CD4-positive, alpha-beta memory T cell (primary cell): ENCODE measurements at regions not wholly inside any gene's neighbourhood (a gene's known extent, or its start where the extent isn't known, plus 50 kb on each side); places are given as distances from the start of the nearest gene placed in this dataset.
"Not testable (repeated sequence)": the region's sequence is repeated elsewhere in the genome, so short reads cannot be mapped to it uniquely, and the experiment has no call there.

Experiments used
- CTCF ChIA-PET: fragments of 350-600 bp; sonication (Branson Sonifier 250); formaldehyde crosslinking; loops from one replicate; lab custom pipeline; 2021; ENCODE audit warnings: inconsistent platforms; ENCODE audit not compliant: partially characterized antibody; lab: Charles Lee
- POLR2A ChIA-PET: fragments of 350-600 bp; sonication (Branson Sonifier 250); formaldehyde crosslinking; loops from one replicate; lab custom pipeline; 2021; ENCODE audit not compliant: partially characterized antibody; lab: Charles Lee
- DNase-seq, 5 donors: peaks; one replicate each; pipeline versions ENCODE4 v3.0.0 to v3.0.0-alpha.2; 2020 to 2022; ENCODE audit warnings: mixed read lengths in 1 of 5
- H3K27ac ChIP-seq: one replicate; pipeline ENCODE4 v1.7.0; 2013; ENCODE audit warnings: low read depth, low read length
- H3K27me3 ChIP-seq: 2 replicates; pipeline ENCODE4 v1.7.0; 2013; ENCODE audit warnings: mild to moderate bottlenecking, low read length, moderate library complexity; ENCODE audit not compliant: insufficient read depth
- H3K36me3 ChIP-seq: 2 replicates; pipeline ENCODE4 v1.7.0; 2013; ENCODE audit warnings: mild to moderate bottlenecking, low read length, moderate library complexity; ENCODE audit not compliant: insufficient read depth
- H3K4me1 ChIP-seq: 2 replicates; pipeline ENCODE4 v1.7.0; 2013; ENCODE audit warnings: mild to moderate bottlenecking, low read length, moderate library complexity; ENCODE audit not compliant: insufficient read depth
- H3K4me3 ChIP-seq, 2 donors: one replicate each; pipeline ENCODE4 v1.7.0; 2013; ENCODE audit warnings: low read length in 2 of 2, mild to moderate bottlenecking in 1 of 2
- H3K9me3 ChIP-seq, 2 donors: one replicate each; pipeline ENCODE4 v1.7.0; 2013; ENCODE audit warnings: low read length in 2 of 2, control low read depth in 1 of 2; ENCODE audit not compliant: control insufficient read depth in 1 of 2
- H3K27ac Mint-ChIP-seq, 7 donors: one replicate each; pipeline ENCODE4 v1.8.0; 2020 to 2021; ENCODE audit warnings: mixed read lengths in 7 of 7, mild to moderate bottlenecking in 6 of 7, inconsistent platforms in 3 of 7, moderate library complexity in 3 of 7
- H3K27me3 Mint-ChIP-seq, 2 donors: one replicate each; pipeline ENCODE4 v1.8.0; 2020 to 2021; ENCODE audit warnings: mixed read lengths in 2 of 2
- H3K36me3 Mint-ChIP-seq, 2 donors: one replicate each; pipeline ENCODE4 v1.8.0; 2020 to 2021; ENCODE audit warnings: mixed read lengths in 2 of 2, inconsistent platforms in 1 of 2, mild to moderate bottlenecking in 1 of 2
- H3K4me1 Mint-ChIP-seq, 4 donors: one replicate each; pipeline ENCODE4 v1.8.0; 2020 to 2021; ENCODE audit warnings: mixed read lengths in 4 of 4, mild to moderate bottlenecking in 1 of 4
- H3K4me3 Mint-ChIP-seq, 8 donors: one replicate each; pipeline ENCODE4 v1.8.0; 2020 to 2021; ENCODE audit warnings: mixed read lengths in 8 of 8, mild to moderate bottlenecking in 7 of 8, moderate library complexity in 6 of 8, inconsistent platforms in 3 of 8
- H3K9me3 Mint-ChIP-seq, 8 donors: one replicate each; pipeline ENCODE4 v1.8.0; 2020 to 2021; ENCODE audit warnings: mixed read lengths in 8 of 8, mild to moderate bottlenecking in 5 of 8, inconsistent platforms in 3 of 8, moderate library complexity in 1 of 8
- intact Hi-C: fragments of 100-400 bp; cut with micrococcal nuclease; formaldehyde crosslinking; loops from one replicate; pipeline ENCODE4 v1.15.1; 2023

DNA sequence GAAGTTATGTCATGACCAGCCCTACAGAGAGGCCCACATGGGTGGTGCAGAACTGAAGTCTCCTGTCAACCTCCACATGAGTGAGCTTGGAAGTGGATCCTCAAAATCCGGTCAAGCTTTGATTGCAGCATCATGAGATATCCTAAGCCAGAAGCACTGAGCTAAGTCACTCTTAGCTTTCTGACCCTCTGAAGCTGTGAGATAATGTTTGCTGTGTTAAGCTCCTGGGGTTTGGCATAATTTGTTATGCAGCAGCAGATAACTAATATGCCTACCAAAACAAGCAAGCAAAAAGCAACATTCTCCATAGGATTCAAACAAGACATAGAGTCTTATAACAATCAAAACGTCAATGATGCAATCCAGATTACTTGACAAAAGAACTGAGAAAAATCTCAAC, 87.6 kb upstream of the GRIN2B start:
- H3K9me3 Mint-ChIP-seq = peaks cover 0 to 5% (median 0%) of the 10 kb centered on the region in 8 donors

GRCh38 chr12:14071833-14072232, 90.4 kb upstream of the GRIN2B start:
- no peaks in the 10 kb centered on the region for H3K4me1 ChIP-seq
- ChIA-PET CTCF (no interaction called here), POLR2A (no interaction called here)
- H3K27me3 Mint-ChIP-seq = peaks cover 0 to 1% of the 10 kb centered on the region in 2 donors
- H3K4me1 Mint-ChIP-seq = no peaks in the 10 kb centered on the region
- no peak overlapping the region for H3K27ac ChIP-seq
- H3K36me3 ChIP-seq = no peaks in the 10 kb centered on the region
- peaks cover 0 to 5% (median 3%) of the 10 kb centered on the region in 8 donors for H3K9me3 Mint-ChIP-seq
- H3K4me3 ChIP-seq = no peak overlapping the region
- no peak overlapping the region for H3K4me3 Mint-ChIP-seq
- intact Hi-C loops = no loop called here
- no peaks in the 10 kb centered on the region for H3K9me3 ChIP-seq
- H3K27me3 ChIP-seq = no peaks in the 10 kb centered on the region
- no peaks in the 10 kb centered on the region for H3K36me3 Mint-ChIP-seq
- H3K27ac Mint-ChIP-seq = no peak overlapping the region
- no peak for DNase-seq

More for the DNA sequence above, 87.6 kb upstream of the GRIN2B start:
- CTCF ChIA-PET = no interaction called here
- Histone ChIP-seq H3K9me3 (no peaks in the 10 kb centered on the region), H3K4me3 (no peak overlapping the region), H3K4me1 (no peaks in the 10 kb centered on the region), H3K27me3 (no peaks in the 10 kb centered on the region), H3K27ac (no peak overlapping the region), H3K36me3 (no peaks in the 10 kb centered on the region)
- Mint-ChIP-seq H3K4me3 (no peak overlapping the region), H3K27me3 (peaks cover 0 to 1% of the 10 kb centered on the region in 2 donors), H3K4me1 (no peaks in the 10 kb centered on the region), H3K27ac (no peak overlapping the region), H3K36me3 (no peaks in the 10 kb centered on the region)
- DNase-seq = no peak
- intact Hi-C loops = no loop called here
- POLR2A ChIA-PET = no interaction called here

DNA sequence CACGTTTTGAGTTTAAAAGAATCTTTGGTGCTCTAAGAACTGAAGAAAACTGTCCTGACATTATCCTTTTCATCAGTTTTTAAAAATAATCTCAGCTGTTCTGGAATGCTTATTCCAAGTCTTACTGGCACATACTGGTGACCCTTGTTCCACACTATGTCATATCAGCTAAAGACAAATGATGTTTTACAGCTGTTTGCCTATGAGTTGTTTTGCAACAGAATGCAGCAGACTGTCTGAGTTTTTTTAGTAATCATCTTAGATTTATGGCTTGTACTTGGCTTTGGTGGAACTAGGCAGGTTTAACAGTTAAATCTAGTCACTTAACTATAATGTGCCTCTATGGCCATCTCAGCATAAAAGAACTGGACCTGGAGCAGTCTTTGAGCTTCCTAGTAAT, 91.6 kb upstream of the GRIN2B start:
- Histone ChIP-seq H3K9me3 (no peaks in the 10 kb centered on the region), H3K4me3 (no peak overlapping the region), H3K36me3 (no peaks in the 10 kb centered on the region), H3K27ac (no peak overlapping the region), H3K4me1 (no peaks in the 10 kb centered on the region), H3K27me3 (no peaks in the 10 kb centered on the region)
- intact Hi-C loops = no loop called here
- ChIA-PET CTCF (no interaction called here), POLR2A (no interaction called here)
- Mint-ChIP-seq H3K27ac (no peak overlapping the region), H3K4me3 (no peak overlapping the region), H3K9me3 (peaks cover 0 to 16% (median 8%) of the 10 kb centered on the region in 8 donors), H3K4me1 (no peaks in the 10 kb centered on the region), H3K36me3 (no peaks in the 10 kb centered on the region), H3K27me3 (no peaks in the 10 kb centered on the region)
- no peak for DNase-seq

GRCh38 chr12:14075797-14076393, 94.5 kb upstream of the GRIN2B start:
- H3K36me3 ChIP-seq = no peaks in the 10 kb centered on the region
- Mint-ChIP-seq H3K9me3 (peaks cover 0 to 22% (median 10%) of the 10 kb centered on the region in 8 donors), H3K27ac (no peak overlapping the region), H3K4me3 (no peak overlapping the region), H3K36me3 (no peaks in the 10 kb centered on the region), H3K27me3 (no peaks in the 10 kb centered on the region), H3K4me1 (no peaks in the 10 kb centered on the region)
- H3K27ac ChIP-seq = no peak overlapping the region
- intact Hi-C loops = no loop called here
- POLR2A ChIA-PET = no interaction called here
- H3K4me1 ChIP-seq = no peaks in the 10 kb centered on the region
- DNase-seq = no peak
- no peaks in the 10 kb centered on the region for H3K27me3 ChIP-seq
- H3K9me3 ChIP-seq = no peaks in the 10 kb centered on the region
- H3K4me3 ChIP-seq = no peak overlapping the region
- CTCF ChIA-PET = no interaction called here

- no peak overlapping the region for H3K27ac ChIP-seq
- Mint-ChIP-seq H3K27me3 (no peaks in the 10 kb centered on the region), H3K36me3 (no peaks in the 10 kb centered on the region), H3K4me3 (no peak overlapping the region), H3K9me3 (peaks cover 0 to 22% (median 10%) of the 10 kb centered on the region in 8 donors), H3K27ac (no peak overlapping the region), H3K4me1 (no peaks in the 10 kb centered on the region)
- POLR2A ChIA-PET = no interaction called here
- no peak for DNase-seq
- H3K9me3 ChIP-seq = no peaks in the 10 kb centered on the region
- no peaks in the 10 kb centered on the region for H3K27me3 ChIP-seq
- intact Hi-C loops = no loop called here
- CTCF ChIA-PET = no interaction called here
- H3K4me3 ChIP-seq = no peak overlapping the region
- no peaks in the 10 kb centered on the region for H3K4me1 ChIP-seq
- no peaks in the 10 kb centered on the region for H3K36me3 ChIP-seq
Observed at GRCh38 chr12:14076538-14076937, 95.1 kb upstream of the GRIN2B start.

DNA sequence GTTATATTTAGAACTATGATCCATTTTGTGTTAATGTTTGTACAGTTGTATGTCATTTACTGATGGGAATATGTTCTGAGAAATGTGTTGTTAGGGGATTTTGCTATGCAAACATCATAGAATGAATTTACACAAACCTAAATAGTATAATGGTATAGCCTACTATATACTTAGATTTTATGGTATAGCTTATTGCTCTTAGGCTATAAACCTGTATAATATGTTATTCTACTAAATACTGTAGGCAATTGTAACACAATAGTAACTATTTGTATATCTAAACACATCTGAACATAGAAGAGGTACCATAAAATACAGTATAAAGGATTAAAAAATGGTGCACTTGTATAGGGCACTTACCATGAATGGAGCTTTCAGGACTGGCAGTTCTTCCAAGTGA, 105.4 kb upstream of the GRIN2B start:
- Mint-ChIP-seq H3K36me3 (no peaks in the 10 kb centered on the region), H3K27ac (no peak overlapping the region), H3K4me3 (no peak overlapping the region), H3K4me1 (no peaks in the 10 kb centered on the region), H3K9me3 (peaks cover 0 to 12% (median 3%) of the 10 kb centered on the region in 8 donors), H3K27me3 (peaks cover 0 to 2% of the 10 kb centered on the region in 2 donors)
- no peak for DNase-seq
- no peaks in the 10 kb centered on the region for H3K27me3 ChIP-seq
- CTCF ChIA-PET = no interaction called here
- H3K27ac ChIP-seq = no peak overlapping the region
- no peaks in the 10 kb centered on the region for H3K4me1 ChIP-seq
- intact Hi-C loops = no loop called here
- no peaks in the 10 kb centered on the region for H3K36me3 ChIP-seq
- no peak overlapping the region for H3K4me3 ChIP-seq
- no peaks in the 10 kb centered on the region for H3K9me3 ChIP-seq
- POLR2A ChIA-PET = no interaction called here

- peaks cover 0 to 11% (median 3%) of the 10 kb centered on the region in 8 donors for H3K9me3 Mint-ChIP-seq
- H3K4me3 Mint-ChIP-seq = no peak overlapping the region
- Histone ChIP-seq H3K4me1 (no peaks in the 10 kb centered on the region), H3K27ac (no peak overlapping the region), H3K27me3 (no peaks in the 10 kb centered on the region), H3K9me3 (no peaks in the 10 kb centered on the region), H3K4me3 (no peak overlapping the region), H3K36me3 (no peaks in the 10 kb centered on the region)
- ChIA-PET CTCF (no interaction called here), POLR2A (no interaction called here)
- H3K4me1 Mint-ChIP-seq = no peaks in the 10 kb centered on the region
- intact Hi-C loops = no loop called here
- peaks cover 2 to 14% of the 10 kb centered on the region in 2 donors for H3K27me3 Mint-ChIP-seq
- no peak overlapping the region for H3K27ac Mint-ChIP-seq
- H3K36me3 Mint-ChIP-seq = no peaks in the 10 kb centered on the region
- DNase-seq = no peak
Observed at GRCh38 chr12:14099994-14100393, 118.6 kb upstream of the GRIN2B start.

- Mint-ChIP-seq H3K27me3 (peaks cover 2 to 15% of the 10 kb centered on the region in 2 donors), H3K9me3 (peaks cover 0 to 11% (median 3%) of the 10 kb centered on the region in 8 donors)
- H3K9me3 ChIP-seq, DNase-seq, CTCF ChIA-PET, H3K4me3 Mint-ChIP-seq, POLR2A ChIA-PET, H3K27ac ChIP-seq, H3K4me1 Mint-ChIP-seq, H3K36me3 Mint-ChIP-seq, H3K4me3 ChIP-seq, H3K4me1 ChIP-seq, H3K27ac Mint-ChIP-seq, H3K27me3 ChIP-seq, H3K36me3 ChIP-seq, intact Hi-C loops: not testable (repeated sequence)
Observed at GRCh38 chr12:14101556-14101955, 120.2 kb upstream of the GRIN2B start.
